Left forelimb (tissue), 1 donor: ENCODE measurements at regions not wholly inside any gene's neighbourhood (a gene's known extent, or its start where the extent isn't known, plus 50 kb on each side); places are given as distances from the start of the nearest gene placed in this dataset.
"Not testable (repeated sequence)": the region's sequence is repeated elsewhere in the genome, so short reads cannot be mapped to it uniquely, and the experiment has no call there.

ENCODE experiments used
- DNase-seq: peaks from one replicate; pipeline ENCODE4 v3.0.0-alpha.2; 2018; ENCODE audit warnings: low spot score

DNA sequence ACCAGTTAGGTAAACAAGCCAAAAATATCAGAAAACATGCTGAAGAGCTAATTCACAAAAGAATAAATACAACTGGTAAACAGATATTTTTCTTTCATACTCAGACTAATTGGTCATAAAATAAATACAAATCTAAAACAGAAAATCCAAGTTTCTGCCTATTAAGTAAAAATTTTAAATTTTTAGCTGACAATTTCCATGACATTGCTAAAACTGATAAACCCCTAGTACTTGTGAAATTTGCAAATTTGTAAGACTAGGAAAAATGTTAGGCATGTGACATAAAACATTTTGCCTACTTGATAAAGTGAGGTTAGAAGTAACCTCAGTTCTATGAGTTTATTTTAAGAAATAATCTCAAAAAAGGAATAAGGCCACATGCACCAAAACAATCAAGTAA lies 356.1 kb downstream of the LRATD1 start:
- DNase-seq, result no peak

DNA sequence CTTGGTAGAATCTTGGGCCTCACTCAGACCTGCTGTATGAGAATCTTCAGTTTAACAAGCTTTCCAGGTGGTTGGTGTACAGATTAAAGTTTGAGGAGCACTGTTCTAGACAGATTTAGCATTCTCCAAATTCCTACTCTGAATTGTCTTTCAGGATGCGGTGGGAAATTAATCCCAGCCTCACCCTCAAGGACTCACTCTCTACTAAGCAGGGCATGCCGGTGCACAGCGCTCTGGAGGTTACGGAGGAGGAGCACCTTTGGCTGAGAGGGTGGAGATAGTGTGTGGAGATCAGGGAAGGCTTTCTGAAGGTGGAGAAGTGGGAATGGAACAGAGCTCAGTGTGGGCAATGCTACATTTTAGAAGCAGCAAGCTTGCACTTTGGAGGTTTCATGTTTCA lies 359.2 kb downstream of the LRATD1 start:
- DNase-seq, result no peak

DNA sequence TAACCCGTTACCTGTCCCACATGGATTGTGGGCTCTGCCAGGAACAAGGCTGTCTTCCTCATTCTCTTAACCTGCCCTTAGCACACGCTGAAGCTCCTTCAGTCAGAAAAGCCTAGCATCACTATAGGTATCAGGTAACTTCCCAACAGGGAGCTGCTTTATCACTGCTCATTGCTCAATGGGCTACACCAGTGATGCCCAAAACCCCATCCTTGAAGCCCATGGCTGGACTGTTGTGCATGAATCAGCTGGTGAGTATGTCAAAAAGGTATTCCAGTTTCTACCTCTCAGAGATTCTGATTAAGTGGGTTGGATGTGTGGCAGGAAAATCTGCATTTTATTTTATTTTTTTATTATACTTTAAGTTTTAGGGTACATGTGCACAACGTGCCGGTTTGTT lies 362.2 kb downstream of the LRATD1 start:
- DNase-seq, result no peak

DNA sequence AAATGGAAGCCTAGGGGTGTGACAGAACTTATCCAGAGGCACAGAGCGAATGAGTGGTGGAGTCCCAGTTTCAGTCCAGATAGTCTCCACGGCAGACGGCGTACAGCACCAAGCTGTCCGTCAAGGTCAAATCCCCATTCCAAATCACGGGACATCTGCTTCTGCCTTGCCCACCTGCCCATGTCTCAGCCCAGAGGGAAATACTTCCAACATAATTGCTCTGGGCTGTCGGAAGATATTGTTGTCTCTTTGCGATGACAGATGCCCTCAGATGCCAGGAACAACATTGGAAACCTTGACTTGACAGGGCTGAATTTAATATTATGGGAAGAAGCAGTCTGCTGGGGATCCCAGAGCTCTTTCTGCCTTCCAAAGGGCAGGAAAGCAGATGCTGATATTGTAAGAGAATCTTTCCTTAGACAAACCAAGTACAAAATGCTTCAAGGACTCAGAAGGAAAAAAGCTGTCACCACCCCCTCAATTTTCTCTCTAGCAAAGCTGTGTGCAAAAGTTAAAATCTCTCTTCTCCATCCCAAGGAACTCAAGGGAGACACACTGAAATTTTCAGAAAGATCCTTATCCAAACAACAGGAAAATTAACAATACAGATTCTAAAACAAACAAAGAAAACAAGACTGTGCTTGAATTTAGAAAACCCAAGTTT lies 364.0 kb downstream of the LRATD1 start:
- DNase-seq, result no peak

DNA sequence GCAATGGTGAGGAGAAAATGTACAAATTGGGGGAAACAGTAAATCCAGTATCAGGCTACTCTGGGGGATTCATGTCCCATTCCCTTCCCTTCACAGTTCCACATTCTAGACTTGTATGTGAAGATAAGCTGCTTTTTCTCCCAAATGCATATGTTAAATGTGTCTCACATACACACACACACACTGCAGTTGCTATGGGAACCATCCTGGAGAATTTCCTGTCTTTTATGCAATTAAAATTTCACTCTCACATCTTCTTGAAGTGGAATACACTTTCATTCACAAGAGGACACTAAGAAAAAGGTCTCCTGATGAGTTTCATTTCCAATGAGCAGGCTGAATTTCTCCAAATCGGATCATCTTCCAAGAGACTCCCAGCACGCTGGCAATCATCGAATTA lies 366.0 kb downstream of the LRATD1 start:
- no peak for DNase-seq

DNA sequence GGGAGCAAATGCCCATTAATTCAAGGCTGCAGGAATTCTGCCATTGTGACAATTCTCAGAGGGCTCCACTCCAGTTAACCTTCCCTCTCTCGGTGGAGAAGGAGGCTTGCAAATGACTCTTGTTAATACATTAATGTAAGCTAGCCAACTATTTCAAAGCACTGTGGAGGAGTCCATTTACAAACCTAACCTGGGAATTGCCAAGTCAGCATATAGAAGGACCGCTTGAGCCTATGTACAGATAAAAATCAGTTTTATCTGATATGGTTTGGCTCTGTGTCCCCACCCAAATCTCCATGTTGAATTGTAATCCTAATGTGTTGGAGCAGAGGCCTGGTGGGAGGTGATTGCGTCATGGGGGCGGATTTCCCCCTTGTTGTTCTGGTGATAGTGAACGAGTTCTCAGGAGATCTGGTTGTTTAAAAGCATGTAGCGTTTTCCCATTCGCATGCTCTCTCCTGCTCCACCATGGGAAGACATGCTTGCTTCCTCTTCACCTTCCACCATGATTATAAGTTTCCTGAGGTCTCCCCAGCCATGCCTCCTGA lies 366.7 kb downstream of the LRATD1 start:
- DNase-seq, result no peak

DNA sequence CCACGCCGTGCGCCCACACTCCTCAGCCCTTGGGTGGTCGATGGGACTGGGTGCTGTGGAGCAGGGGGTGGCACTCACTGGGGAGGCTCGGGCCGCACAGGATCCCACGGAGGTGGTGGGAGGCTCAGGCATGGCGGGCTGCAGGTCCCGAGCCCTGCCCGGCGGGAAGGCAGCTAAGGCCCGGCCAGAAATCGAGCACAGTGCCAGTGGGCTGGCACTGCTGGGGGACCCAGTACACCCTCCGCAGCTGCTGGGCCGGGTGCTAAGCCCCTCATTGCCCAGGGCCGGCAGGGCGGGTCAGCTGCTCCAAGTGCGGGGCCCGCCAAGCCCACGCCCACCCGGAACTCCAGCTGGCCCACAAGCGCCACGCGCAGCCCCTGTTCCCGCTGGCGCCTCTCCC lies 370.0 kb downstream of the LRATD1 start:
- DNase-seq, result not testable (repeated sequence)

DNA sequence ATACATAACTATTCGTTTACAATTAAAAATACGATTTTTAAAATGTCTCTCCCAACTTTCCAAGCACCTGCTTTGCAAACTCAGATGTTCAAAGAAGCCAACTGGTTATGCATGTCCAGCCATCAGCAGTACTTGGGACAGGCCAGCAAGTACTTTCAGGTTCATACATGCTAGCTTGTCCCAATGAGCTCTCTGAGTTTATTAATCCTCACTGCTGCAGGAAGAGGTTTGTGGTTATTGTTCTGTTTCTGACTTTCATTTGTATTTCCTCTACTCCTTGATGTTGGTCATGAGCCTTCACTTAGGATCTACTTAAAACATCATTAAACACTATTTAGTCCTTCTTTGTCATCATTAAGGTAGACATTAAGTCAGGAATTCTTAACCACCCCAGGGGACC lies 374.1 kb downstream of the LRATD1 start:
- no peak for DNase-seq

DNA sequence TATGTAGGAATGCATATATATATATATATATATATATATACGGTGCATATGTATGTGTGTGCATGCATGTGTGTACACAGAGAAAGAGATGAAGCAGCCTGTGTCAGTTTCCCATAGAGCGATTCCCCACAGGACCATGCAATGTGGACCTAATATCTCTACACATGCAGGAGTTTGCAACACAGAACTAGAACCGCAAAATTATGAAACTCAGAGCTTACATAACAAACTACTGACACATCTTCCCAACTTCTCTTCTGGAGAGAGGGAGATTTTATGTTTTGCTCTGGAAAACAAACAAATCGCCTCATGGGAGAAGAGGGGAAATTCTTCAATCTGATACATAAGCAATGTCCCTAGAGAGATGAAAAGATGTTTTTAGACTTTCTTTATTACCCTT lies 377.2 kb downstream of the LRATD1 start:
- no peak for DNase-seq

DNA sequence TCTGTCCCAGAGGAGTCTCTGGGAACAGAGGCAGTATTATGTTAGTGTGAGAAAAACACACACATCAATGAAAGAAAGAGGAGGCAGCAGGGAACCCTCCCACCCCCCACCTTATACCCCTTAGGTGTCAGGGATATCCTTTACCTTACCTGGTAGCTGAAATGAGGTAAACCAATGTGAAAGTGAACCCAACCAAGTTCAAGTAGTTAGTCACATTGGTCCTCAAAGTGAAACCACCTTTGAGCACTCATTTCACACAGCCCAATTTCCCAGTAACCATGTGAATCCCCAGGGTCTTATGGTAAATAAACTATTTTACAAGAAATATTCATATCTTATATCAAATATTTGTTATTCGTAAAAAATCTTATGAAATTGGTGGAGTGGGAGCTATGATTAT lies 377.8 kb downstream of the LRATD1 start:
- DNase-seq, result no peak

DNA sequence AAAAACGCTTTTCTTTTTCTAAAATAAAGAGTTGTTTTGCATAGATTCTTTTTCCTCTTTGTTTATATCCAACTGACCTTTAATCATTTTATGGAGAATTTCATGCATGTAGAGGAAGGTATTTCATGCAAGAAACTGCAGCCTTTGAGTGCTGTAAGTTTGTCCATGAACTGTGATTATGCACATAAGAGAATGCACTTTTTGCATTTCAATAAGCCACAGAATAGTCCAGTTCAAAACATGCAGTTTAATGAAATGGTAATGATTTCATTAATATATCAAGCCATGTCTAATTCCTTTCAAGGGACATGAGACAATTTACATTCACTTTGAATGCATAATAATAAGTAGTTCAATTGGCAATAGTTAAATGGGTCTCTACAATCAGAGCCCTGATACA lies 386.3 kb downstream of the LRATD1 start:
- DNase-seq, result no peak

DNA sequence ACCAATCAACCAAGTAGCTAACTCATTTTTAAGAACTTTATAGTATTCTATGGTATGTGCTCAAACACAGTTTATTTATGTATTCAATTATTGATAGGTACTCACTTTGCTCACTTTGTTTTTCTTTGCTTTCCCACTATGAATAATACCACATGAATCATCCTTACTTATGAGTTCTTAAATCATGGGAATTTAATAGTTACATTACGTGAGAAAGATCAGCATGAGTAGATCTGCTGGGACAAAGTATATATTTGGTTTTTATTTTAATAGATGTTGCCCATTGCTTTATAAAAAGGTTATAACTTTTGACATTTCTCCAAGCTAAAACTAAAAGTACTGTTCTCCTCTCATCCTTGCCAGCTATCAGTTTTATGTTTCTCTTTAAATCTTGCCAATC lies 390.7 kb downstream of the LRATD1 start:
- no peak for DNase-seq

DNA sequence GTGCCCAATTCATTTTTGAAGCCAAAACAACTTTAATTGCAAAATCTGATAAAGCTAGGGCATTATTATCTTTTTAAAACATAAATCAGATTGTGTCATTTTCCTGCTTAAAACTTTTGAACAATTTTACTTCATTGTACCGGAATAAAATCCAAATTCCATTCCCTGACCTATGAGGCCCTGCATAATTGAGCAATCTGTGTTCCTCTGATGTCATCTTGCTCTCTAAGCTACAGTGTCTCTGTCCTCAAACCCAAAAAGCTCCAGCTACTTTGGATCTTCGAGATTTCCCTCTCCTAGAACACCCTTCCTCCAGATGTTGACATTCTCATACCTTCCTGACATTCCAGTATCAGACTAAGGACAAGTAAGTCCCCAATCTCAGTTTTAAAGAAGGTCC lies 395.9 kb downstream of the LRATD1 start:
- DNase-seq, result no peak

DNA sequence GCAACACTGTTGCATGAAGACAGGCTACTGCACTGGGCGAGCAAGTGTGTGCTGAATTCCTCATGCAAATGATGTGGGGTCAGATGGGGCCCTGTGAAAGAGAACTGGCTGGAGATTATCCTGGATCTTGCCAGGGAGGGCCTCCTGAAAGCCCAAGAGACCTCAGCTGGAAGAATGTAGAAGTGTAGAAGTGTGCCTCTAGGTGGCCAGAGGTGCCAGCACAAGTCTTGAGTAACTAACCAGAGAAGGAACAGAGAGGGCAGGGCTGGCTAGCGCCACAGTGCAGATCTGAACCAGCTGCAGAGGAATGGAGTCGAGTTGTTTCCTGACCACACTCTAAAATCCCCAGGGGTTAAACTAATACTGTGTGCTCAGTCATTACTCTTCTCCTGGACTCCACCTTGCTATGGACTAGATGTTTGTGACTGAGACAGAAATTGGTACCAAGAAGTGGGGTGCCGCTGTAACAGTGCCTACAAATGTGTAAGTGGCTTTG lies 399.3 kb downstream of the LRATD1 start:
- DNase-seq, result no peak

DNA sequence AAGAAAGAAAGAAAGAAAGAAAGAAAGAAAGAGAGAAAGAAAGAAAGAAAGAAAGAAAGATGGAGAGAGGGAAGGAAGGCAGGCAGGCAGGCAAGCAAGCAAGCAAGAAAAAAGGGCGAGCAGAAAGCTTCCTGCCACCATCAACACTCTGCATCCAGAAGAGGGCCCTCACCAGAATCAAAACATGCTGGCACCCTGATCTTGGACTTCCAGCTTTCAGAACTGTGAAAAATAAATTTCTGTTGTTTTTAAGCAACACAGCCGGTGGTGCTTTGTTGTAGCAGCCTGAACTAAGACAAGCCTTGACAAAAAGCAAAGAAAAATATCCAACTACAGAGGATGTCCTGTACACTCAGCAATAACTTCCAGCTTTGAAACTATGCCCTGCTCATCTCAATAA lies 401.7 kb downstream of the LRATD1 start:
- DNase-seq, result no peak

DNA sequence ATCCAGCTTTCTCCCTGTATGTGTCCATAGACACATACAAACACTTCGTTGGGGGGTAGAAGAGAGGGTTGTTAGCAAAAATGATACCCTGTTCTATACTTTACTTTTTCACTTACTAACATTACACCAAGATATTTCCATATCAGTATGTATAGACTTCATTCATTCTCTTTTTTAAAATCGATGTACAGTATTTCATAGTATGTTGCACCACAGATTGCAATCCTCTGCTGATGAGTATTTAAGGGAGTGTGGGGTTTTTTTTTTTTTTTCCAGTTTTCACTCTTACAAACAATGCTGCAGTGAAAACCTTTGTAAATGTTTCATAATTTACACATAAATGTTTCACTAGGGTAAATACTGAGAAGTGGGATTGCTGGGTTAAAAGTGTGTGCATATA lies 402.3 kb downstream of the LRATD1 start:
- no peak for DNase-seq

DNA sequence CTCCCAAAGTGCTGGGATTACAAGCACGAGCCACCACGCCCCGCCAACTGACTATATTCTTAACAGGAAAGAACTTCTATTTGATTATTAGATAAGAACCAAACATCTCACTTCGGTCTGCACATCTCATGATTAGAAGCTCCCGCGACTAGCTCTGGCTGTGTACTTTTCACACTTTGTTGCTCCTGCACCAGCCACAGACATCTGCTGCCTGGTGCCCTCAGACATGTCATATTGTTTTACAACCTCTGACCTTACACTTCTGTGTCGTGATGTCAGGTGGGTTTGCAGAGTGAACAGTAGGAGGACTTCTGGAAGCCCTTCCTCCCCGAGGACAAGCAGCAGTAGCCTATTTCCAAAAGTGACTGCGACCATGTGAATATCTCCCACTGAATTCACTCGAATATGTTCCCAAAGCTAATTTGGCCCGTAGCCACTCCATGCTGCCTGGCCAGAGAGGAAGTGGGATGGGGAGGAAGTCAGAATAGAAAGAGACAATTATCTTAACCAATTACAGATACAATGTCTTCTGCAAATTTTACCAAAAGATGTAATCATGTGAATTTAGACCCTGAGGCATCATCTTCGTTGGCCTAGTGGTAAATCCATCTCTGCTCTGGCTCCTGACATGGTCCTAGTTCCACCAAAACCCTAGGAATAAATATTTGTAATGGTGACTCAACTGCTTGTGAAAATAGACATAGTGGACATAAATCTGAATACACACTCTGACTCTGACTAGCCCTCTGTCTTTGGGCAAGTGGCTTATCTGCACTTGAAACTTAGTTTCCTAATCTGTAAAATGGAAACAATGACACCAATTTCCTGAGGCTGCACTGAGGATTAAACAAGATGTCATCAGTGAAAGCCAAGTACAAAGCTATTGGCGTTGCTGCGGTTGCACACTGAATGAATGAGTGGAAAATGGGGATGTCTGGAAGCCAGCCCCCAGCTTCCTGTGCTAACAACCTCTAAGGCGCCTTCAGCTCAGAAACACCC lies 406.1 kb downstream of the LRATD1 start:
- DNase-seq, result no peak

DNA sequence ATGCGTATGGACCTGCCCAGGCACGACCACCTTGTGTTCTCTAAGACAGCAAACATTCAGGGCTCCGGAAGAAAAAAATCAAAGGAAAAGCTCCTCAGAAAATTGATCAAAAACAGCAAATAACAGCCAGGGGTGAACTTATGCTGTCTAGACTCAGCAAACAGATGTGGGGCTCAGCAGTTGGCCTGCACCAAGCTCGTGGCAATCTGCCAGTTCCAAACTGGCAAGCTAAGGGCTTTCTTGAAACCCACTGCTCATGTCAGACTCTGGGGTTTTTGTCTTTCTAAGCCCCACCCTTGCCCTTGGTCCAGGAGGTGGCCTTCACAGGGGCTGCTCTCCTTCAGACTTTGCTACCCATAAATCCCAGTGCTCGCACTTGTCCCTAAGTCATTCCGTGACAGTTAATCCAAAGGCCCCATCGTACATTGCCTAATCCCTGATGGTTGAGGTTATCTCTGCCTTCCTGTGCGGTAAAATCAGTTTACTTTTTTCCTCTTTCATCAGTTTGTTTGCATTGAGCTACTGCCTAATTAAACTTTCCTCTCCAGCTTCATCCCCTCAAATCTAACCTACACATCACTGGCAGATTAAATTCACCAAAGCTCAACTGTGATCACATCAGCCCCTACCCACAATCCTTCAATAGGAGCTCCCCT lies 408.0 kb downstream of the LRATD1 start:
- DNase-seq, result no peak

DNA sequence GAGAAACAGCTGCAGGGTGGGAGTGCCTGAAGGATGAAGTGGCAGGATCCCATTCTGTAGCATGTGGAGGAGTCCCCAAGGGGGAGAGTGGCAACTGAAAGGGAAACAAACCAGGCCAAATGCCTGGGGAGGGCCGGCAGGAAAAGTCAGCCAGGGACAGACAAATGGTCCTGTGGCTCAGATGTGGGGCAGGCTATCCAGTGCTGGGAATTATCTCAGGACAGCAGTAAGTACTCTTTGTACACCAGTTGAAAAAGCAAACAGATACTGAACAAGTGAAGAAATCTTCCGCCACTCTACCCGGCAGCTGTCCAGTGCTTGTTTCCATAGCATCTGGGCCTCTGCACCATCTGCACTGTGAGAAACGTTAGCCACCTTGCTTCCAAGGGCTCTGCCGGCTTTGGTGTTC lies 408.9 kb downstream of the LRATD1 start:
- no peak for DNase-seq

DNA sequence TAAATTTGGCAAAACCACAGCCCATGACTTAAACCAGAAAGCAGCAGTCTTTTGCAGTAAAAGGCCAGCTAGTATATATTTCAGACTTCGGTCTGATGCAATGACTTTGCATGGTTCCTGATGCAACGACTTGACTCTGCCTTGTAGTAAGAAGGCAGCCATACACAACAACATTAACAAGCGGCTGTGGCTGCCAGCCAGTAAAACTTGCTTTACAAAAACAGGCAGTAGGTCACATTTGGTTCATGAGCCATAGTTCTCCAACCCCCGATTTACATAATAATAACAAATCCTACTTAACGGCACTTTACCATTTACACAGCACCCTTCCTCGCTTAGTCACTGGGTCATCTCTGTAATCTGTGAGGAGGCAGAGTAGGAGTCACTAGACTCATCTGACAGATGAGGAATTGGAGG lies 410.3 kb downstream of the LRATD1 start:
- DNase-seq, result no peak

DNA sequence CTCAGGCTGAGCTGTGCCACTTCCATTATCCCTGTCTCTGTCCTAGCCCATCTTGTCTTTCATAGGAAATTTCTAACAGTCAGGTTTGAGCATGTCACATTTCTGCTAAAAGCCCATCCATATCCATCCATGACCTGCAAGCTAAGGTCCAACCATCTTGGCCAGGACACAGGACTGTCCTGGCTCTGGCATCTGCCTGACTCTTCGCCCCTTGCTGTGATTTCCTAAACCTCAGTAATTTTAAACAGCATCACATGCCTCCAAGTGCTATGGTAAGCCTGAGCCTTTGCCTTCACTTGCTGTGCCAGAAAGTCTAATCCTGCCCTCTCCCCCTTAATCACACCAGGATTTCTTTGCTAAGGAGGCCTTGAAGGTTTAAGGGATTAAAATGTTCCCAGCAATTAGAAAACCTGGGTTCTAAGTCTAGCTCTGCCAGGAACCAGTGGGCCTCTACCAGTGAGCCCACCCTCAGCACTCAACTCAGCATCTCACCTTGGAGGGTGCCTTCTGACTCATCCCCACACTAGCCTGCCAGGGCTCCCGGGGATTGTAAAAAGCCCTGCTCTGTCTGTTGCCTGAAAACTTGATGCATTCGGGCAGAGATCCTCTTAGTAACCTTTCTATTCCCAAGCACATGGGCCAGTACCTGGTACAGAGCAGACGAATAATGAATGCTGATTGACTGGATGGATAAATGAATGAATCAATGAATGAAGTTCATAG lies 411.0 kb downstream of the LRATD1 start:
- DNase-seq, result no peak

DNA sequence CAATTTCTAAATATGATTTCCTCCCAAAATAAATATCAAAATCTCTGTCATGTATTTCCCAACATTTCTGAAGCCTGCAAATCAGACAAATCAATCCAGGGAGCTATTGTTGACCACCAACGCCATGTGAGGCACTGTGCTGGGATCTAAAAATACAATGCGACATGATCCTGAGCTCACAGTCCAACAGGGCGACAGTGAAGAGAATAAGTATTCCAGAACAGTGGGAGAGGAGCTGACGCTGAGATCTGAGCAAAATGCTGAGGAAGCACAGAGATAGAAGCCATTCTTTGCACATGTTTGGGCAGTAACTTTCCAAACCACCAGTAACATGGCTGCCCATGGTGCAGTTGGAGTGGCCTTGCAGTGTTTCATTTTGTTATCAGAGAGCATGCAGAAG lies 412.5 kb downstream of the LRATD1 start:
- no peak for DNase-seq
